ENCODE measurements at regions not wholly inside any gene's neighbourhood (a gene's known extent, or its start where the extent isn't known, plus 50 kb on each side); places are given as distances from the start of the nearest gene placed in this dataset.

- no peaks in the 10 kb centered on the region for H3K36me3 ChIP-seq (ENCODE audit: control insufficient read depth in 2 of 2, insufficient read depth in 2 of 2, low read length in 2 of 2)
- H3K27me3 ChIP-seq (ENCODE audit: control insufficient read depth in 2 of 2, insufficient read depth in 2 of 2, low read length in 2 of 2) = no peaks in the 10 kb centered on the region
- H3K27ac ChIP-seq (ENCODE audit: low read depth in 2 of 2, low read length in 2 of 2) = no peak overlapping the region
- no peak overlapping the region for H3K9ac ChIP-seq (ENCODE audit: low read depth in 1 of 2, low read length in 2 of 2)
- no peaks in the 10 kb centered on the region for H3K9me3 ChIP-seq (ENCODE audit: control insufficient read depth in 2 of 2, low read length in 2 of 2)
- H3K4me1 ChIP-seq (ENCODE audit: control insufficient read depth in 2 of 2, insufficient read depth in 2 of 2, low read length in 2 of 2) = no peaks in the 10 kb centered on the region
- no peak overlapping the region for H3K4me3 ChIP-seq (ENCODE audit: low read length in 2 of 2)
Measured at GRCh38 chr1:243996223-243996622, 54.9 kb upstream of the ZBTB18 start.

- Histone ChIP-seq H3K9ac (ENCODE audit: low read depth in 1 of 2, low read length in 2 of 2) (no peak overlapping the region), H3K4me3 (ENCODE audit: low read length in 2 of 2) (no peak overlapping the region), H3K27ac (ENCODE audit: low read depth in 2 of 2, low read length in 2 of 2) (no peak overlapping the region), H3K27me3 (ENCODE audit: control insufficient read depth in 2 of 2, insufficient read depth in 2 of 2, low read length in 2 of 2) (no peaks in the 10 kb centered on the region), H3K9me3 (ENCODE audit: control insufficient read depth in 2 of 2, low read length in 2 of 2) (no peaks in the 10 kb centered on the region), H3K4me1 (ENCODE audit: control insufficient read depth in 2 of 2, insufficient read depth in 2 of 2, low read length in 2 of 2) (no peaks in the 10 kb centered on the region), H3K36me3 (ENCODE audit: control insufficient read depth in 2 of 2, insufficient read depth in 2 of 2, low read length in 2 of 2) (no peaks in the 10 kb centered on the region)
Measured at GRCh38 chr1:243991650-243992049, 59.4 kb upstream of the ZBTB18 start.

DNA sequence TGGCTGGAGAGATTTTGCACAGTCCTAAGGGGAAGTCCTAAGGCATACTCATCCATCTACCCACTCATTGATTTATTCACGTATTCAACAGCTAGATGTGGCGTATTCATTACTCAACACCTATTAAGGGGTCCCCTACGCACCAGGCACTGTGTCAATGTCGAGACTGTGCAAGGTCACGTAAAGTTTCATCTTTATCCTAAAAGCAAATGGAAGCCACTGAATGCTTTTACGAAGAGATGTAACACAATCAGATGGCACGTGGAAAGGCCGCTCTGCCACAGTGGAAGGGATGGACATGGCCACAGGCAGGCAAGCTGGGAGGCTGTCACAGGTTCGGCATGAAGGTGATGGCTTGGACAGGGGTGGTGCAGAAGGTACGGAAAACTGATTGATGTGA, 66.3 kb upstream of the ZBTB18 start:
- no peak overlapping the region for H3K4me3 ChIP-seq (ENCODE audit: low read length in 2 of 2)
- H3K27me3 ChIP-seq (ENCODE audit: control insufficient read depth in 2 of 2, insufficient read depth in 2 of 2, low read length in 2 of 2) = no peaks in the 10 kb centered on the region
- no peak overlapping the region for H3K9ac ChIP-seq (ENCODE audit: low read depth in 1 of 2, low read length in 2 of 2)
- no peaks in the 10 kb centered on the region for H3K36me3 ChIP-seq (ENCODE audit: control insufficient read depth in 2 of 2, insufficient read depth in 2 of 2, low read length in 2 of 2)
- no peak overlapping the region for H3K27ac ChIP-seq (ENCODE audit: low read depth in 2 of 2, low read length in 2 of 2)
- no peaks in the 10 kb centered on the region for H3K9me3 ChIP-seq (ENCODE audit: control insufficient read depth in 2 of 2, low read length in 2 of 2)
- H3K4me1 ChIP-seq (ENCODE audit: control insufficient read depth in 2 of 2, insufficient read depth in 2 of 2, low read length in 2 of 2) = no peaks in the 10 kb centered on the region

DNA sequence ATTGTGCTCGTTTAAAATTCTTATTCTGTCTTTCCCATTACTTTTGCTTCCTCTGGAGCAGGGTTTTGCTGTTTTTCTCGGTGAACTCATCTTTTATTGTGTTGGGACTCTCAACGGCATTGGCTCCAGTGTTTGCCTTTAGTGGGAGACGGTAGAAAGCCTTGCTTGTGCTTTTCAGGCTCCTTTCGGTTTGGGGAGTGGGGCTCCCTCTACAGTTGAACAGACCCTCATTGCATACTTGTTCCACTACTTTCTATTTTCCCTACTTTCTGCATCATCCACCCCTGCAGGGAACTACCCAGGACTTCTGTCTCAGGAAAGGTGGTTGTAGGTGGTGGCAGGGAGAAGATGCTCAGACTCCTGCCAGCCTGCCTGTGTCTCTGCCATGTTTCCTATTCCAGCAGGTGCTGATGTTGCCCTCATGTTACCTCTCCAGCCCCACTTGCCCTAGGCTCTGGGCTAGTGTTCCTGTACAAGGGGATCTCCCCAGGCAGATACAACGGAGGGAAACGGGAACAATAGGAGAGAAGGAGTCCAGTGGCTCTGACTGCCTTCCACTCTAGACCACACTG, 68.5 kb upstream of the ZBTB18 start:
- Histone ChIP-seq H3K9me3 (ENCODE audit: control insufficient read depth in 2 of 2, low read length in 2 of 2) (no peaks in the 10 kb centered on the region), H3K4me3 (ENCODE audit: low read length in 2 of 2) (no peak overlapping the region), H3K27ac (ENCODE audit: low read depth in 2 of 2, low read length in 2 of 2) (no peak overlapping the region), H3K36me3 (ENCODE audit: control insufficient read depth in 2 of 2, insufficient read depth in 2 of 2, low read length in 2 of 2) (no peaks in the 10 kb centered on the region), H3K4me1 (ENCODE audit: control insufficient read depth in 2 of 2, insufficient read depth in 2 of 2, low read length in 2 of 2) (no peaks in the 10 kb centered on the region), H3K9ac (ENCODE audit: low read depth in 1 of 2, low read length in 2 of 2) (no peak overlapping the region), H3K27me3 (ENCODE audit: control insufficient read depth in 2 of 2, insufficient read depth in 2 of 2, low read length in 2 of 2) (no peaks in the 10 kb centered on the region)

- Histone ChIP-seq H3K9ac (ENCODE audit: low read depth in 1 of 2, low read length in 2 of 2) (no peak overlapping the region), H3K4me3 (ENCODE audit: low read length in 2 of 2) (no peak overlapping the region), H3K27ac (ENCODE audit: low read depth in 2 of 2, low read length in 2 of 2) (no peak overlapping the region), H3K27me3 (ENCODE audit: control insufficient read depth in 2 of 2, insufficient read depth in 2 of 2, low read length in 2 of 2) (no peaks in the 10 kb centered on the region), H3K36me3 (ENCODE audit: control insufficient read depth in 2 of 2, insufficient read depth in 2 of 2, low read length in 2 of 2) (no peaks in the 10 kb centered on the region), H3K9me3 (ENCODE audit: control insufficient read depth in 2 of 2, low read length in 2 of 2) (no peaks in the 10 kb centered on the region), H3K4me1 (ENCODE audit: control insufficient read depth in 2 of 2, insufficient read depth in 2 of 2, low read length in 2 of 2) (no peaks in the 10 kb centered on the region)
Measured at GRCh38 chr1:243980471-243980870, 70.6 kb upstream of the ZBTB18 start.

GRCh38 chr1:243980071-243980470, 71.0 kb upstream of the ZBTB18 start:
- Histone ChIP-seq H3K36me3 (ENCODE audit: control insufficient read depth in 2 of 2, insufficient read depth in 2 of 2, low read length in 2 of 2) (no peaks in the 10 kb centered on the region), H3K9me3 (ENCODE audit: control insufficient read depth in 2 of 2, low read length in 2 of 2) (no peaks in the 10 kb centered on the region)

DNA sequence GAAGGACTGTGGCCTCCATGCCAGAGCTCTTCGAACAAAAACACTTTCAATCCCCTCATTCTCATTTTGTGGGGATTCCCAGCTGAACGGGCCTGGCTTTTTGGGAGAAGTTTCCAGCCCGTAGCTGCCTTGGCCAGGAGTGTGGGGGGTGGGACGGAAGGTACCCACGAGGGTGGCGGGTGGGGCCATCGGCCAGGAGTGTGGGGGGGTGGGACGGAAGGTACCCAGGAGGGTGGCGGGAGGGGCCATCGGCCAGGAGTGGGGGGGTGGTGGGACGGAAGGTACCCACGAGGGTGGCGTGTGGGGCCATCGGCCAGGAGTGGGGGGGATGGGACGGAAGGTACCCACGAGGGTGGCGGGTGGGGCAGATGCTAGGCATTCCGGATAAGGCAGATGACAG, 71.7 kb upstream of the ZBTB18 start:
- H3K4me3 ChIP-seq (ENCODE audit: low read length in 2 of 2) = no peak overlapping the region
- H3K27ac ChIP-seq (ENCODE audit: low read depth in 2 of 2, low read length in 2 of 2) = no peak overlapping the region
- H3K36me3 ChIP-seq (ENCODE audit: control insufficient read depth in 2 of 2, insufficient read depth in 2 of 2, low read length in 2 of 2) = no peaks in the 10 kb centered on the region
- no peaks in the 10 kb centered on the region for H3K9me3 ChIP-seq (ENCODE audit: control insufficient read depth in 2 of 2, low read length in 2 of 2)
- H3K4me1 ChIP-seq (ENCODE audit: control insufficient read depth in 2 of 2, insufficient read depth in 2 of 2, low read length in 2 of 2) = no peaks in the 10 kb centered on the region
- no peaks in the 10 kb centered on the region for H3K27me3 ChIP-seq (ENCODE audit: control insufficient read depth in 2 of 2, insufficient read depth in 2 of 2, low read length in 2 of 2)
- H3K9ac ChIP-seq (ENCODE audit: low read depth in 1 of 2, low read length in 2 of 2) = no peak overlapping the region

More at GRCh38 chr1:243980071-243980470, 71.0 kb upstream of the ZBTB18 start:
- H3K27me3 ChIP-seq (ENCODE audit: control insufficient read depth in 2 of 2, insufficient read depth in 2 of 2, low read length in 2 of 2) = no peaks in the 10 kb centered on the region
- no peak overlapping the region for H3K4me3 ChIP-seq (ENCODE audit: low read length in 2 of 2)
- no peak overlapping the region for H3K27ac ChIP-seq (ENCODE audit: low read depth in 2 of 2, low read length in 2 of 2)
- no peak overlapping the region for H3K9ac ChIP-seq (ENCODE audit: low read depth in 1 of 2, low read length in 2 of 2)
- H3K4me1 ChIP-seq (ENCODE audit: control insufficient read depth in 2 of 2, insufficient read depth in 2 of 2, low read length in 2 of 2) = no peaks in the 10 kb centered on the region

- Histone ChIP-seq H3K36me3 (ENCODE audit: control insufficient read depth in 2 of 2, insufficient read depth in 2 of 2, low read length in 2 of 2) (no peaks in the 10 kb centered on the region), H3K9ac (ENCODE audit: low read depth in 1 of 2, low read length in 2 of 2) (no peak overlapping the region), H3K4me1 (ENCODE audit: control insufficient read depth in 2 of 2, insufficient read depth in 2 of 2, low read length in 2 of 2) (no peaks in the 10 kb centered on the region), H3K27me3 (ENCODE audit: control insufficient read depth in 2 of 2, insufficient read depth in 2 of 2, low read length in 2 of 2) (no peaks in the 10 kb centered on the region), H3K27ac (ENCODE audit: low read depth in 2 of 2, low read length in 2 of 2) (no peak overlapping the region), H3K9me3 (ENCODE audit: control insufficient read depth in 2 of 2, low read length in 2 of 2) (no peaks in the 10 kb centered on the region), H3K4me3 (ENCODE audit: low read length in 2 of 2) (no peak overlapping the region)
Measured at GRCh38 chr1:243977094-243977493, 74.0 kb upstream of the ZBTB18 start.

GRCh38 chr1:243974451-243975292, 76.4 kb upstream of the ZBTB18 start:
- no peak overlapping the region for H3K9ac ChIP-seq (ENCODE audit: low read depth in 1 of 2, low read length in 2 of 2)
- no peaks in the 10 kb centered on the region for H3K27me3 ChIP-seq (ENCODE audit: control insufficient read depth in 2 of 2, insufficient read depth in 2 of 2, low read length in 2 of 2)
- no peak overlapping the region for H3K4me3 ChIP-seq (ENCODE audit: low read length in 2 of 2)
- H3K4me1 ChIP-seq (ENCODE audit: control insufficient read depth in 2 of 2, insufficient read depth in 2 of 2, low read length in 2 of 2) = no peaks in the 10 kb centered on the region
- no peaks in the 10 kb centered on the region for H3K9me3 ChIP-seq (ENCODE audit: control insufficient read depth in 2 of 2, low read length in 2 of 2)
- no peak overlapping the region for H3K27ac ChIP-seq (ENCODE audit: low read depth in 2 of 2, low read length in 2 of 2)
- H3K36me3 ChIP-seq (ENCODE audit: control insufficient read depth in 2 of 2, insufficient read depth in 2 of 2, low read length in 2 of 2) = no peaks in the 10 kb centered on the region

GRCh38 chr1:243973169-243973568, 77.9 kb upstream of the ZBTB18 start:
- Histone ChIP-seq H3K9ac (ENCODE audit: low read depth in 1 of 2, low read length in 2 of 2) (no peak overlapping the region), H3K36me3 (ENCODE audit: control insufficient read depth in 2 of 2, insufficient read depth in 2 of 2, low read length in 2 of 2) (no peaks in the 10 kb centered on the region), H3K27ac (ENCODE audit: low read depth in 2 of 2, low read length in 2 of 2) (no peak overlapping the region), H3K27me3 (ENCODE audit: control insufficient read depth in 2 of 2, insufficient read depth in 2 of 2, low read length in 2 of 2) (no peaks in the 10 kb centered on the region), H3K9me3 (ENCODE audit: control insufficient read depth in 2 of 2, low read length in 2 of 2) (no peaks in the 10 kb centered on the region), H3K4me3 (ENCODE audit: low read length in 2 of 2) (no peak overlapping the region), H3K4me1 (ENCODE audit: control insufficient read depth in 2 of 2, insufficient read depth in 2 of 2, low read length in 2 of 2) (no peaks in the 10 kb centered on the region)
